Jurkat, Clone E6-1 (cell line): ENCODE measurements at regions not wholly inside any gene's neighbourhood (a gene's known extent, or its start where the extent isn't known, plus 50 kb on each side); places are given as distances from the start of the nearest gene placed in this dataset.

ENCODE experiments used
- DNase-seq: peaks from one replicate; pipeline ENCODE4 v3.0.0-alpha.2; 2011; ENCODE audit warnings: low read depth, low spot score
- H3K4me3 ChIP-seq: 2 replicates; pipeline ENCODE4 v1.5.1; 2011; ENCODE audit warnings: mild to moderate bottlenecking, low read length, control low read depth, moderate library complexity

- H3K4me3 ChIP-seq, result no peak overlapping the region
- DNase-seq, result no peak
Observed at GRCh38 chr2:18690342-18690741, 101.0 kb upstream of the NT5C1B start.

- H3K4me3 ChIP-seq, result no peak overlapping the region
- no peak for DNase-seq
Observed at GRCh38 chr2:18684206-18685038, 95.1 kb upstream of the NT5C1B start.

- no peak for DNase-seq
- H3K4me3 ChIP-seq, result no peak overlapping the region
Observed at GRCh38 chr2:18682681-18683080, 93.3 kb upstream of the NT5C1B start.

GRCh38 chr2:18677280-18677679 lies 87.9 kb upstream of the NT5C1B start:
- no peak overlapping the region for H3K4me3 ChIP-seq

GRCh38 chr2:18674309-18674708 lies 84.9 kb upstream of the NT5C1B start:
- no peak overlapping the region for H3K4me3 ChIP-seq
- no peak for DNase-seq

More at GRCh38 chr2:18677280-18677679, 87.9 kb upstream of the NT5C1B start:
- DNase-seq, result no peak

GRCh38 chr2:18671363-18671762 lies 82.0 kb upstream of the NT5C1B start:
- no peak overlapping the region for H3K4me3 ChIP-seq
- no peak for DNase-seq

GRCh38 chr2:18668221-18668620 lies 78.9 kb upstream of the NT5C1B start:
- no peak overlapping the region for H3K4me3 ChIP-seq
- no peak for DNase-seq

GRCh38 chr2:18664421-18664820 lies 75.1 kb upstream of the NT5C1B start:
- DNase-seq, result no peak
- H3K4me3 ChIP-seq, result no peak overlapping the region

GRCh38 chr2:18663861-18664260 lies 74.5 kb upstream of the NT5C1B start:
- H3K4me3 ChIP-seq, result no peak overlapping the region
- no peak for DNase-seq

- DNase-seq, result no peak
- H3K4me3 ChIP-seq, result no peak overlapping the region
Observed at GRCh38 chr2:18662689-18663088, 73.3 kb upstream of the NT5C1B start.

GRCh38 chr2:18659915-18660314 lies 70.5 kb upstream of the NT5C1B start:
- DNase-seq, result no peak
- H3K4me3 ChIP-seq, result no peak overlapping the region

- no peak for DNase-seq
- H3K4me3 ChIP-seq, result no peak overlapping the region
Observed at GRCh38 chr2:18656048-18656447, 66.7 kb upstream of the NT5C1B start.

GRCh38 chr2:18651842-18652774 lies 62.7 kb upstream of the NT5C1B start:
- no peak for DNase-seq
- no peak overlapping the region for H3K4me3 ChIP-seq

- no peak for DNase-seq
- H3K4me3 ChIP-seq, result no peak overlapping the region
Observed at GRCh38 chr2:18650221-18650620, 60.9 kb upstream of the NT5C1B start.

GRCh38 chr2:18649502-18650135 lies 60.2 kb upstream of the NT5C1B start:
- DNase-seq, result no peak
- H3K4me3 ChIP-seq, result no peak overlapping the region

- DNase-seq, result no peak
- H3K4me3 ChIP-seq, result no peak overlapping the region
Observed at GRCh38 chr2:18648161-18648560, 58.8 kb upstream of the NT5C1B start.

- H3K4me3 ChIP-seq, result no peak overlapping the region
- no peak for DNase-seq
Observed at GRCh38 chr2:18647731-18648130, 58.4 kb upstream of the NT5C1B start.

- no peak overlapping the region for H3K4me3 ChIP-seq
- no peak for DNase-seq
Observed at GRCh38 chr2:18645315-18645714, 55.9 kb upstream of the NT5C1B start.

- no peak overlapping the region for H3K4me3 ChIP-seq
- no peak for DNase-seq
Observed at GRCh38 chr2:18644115-18644462, 54.7 kb upstream of the NT5C1B start.
